Pons (tissue), 1 donor: ENCODE measurements at regions not wholly inside any gene's neighbourhood (a gene's known extent, or its start where the extent isn't known, plus 50 kb on each side); places are given as distances from the start of the nearest gene placed in this dataset.

Experiments used
- DNase-seq: peaks from one replicate; pipeline ENCODE4 v3.0.0-alpha.2; 2016; ENCODE audit warnings: low spot score

DNA sequence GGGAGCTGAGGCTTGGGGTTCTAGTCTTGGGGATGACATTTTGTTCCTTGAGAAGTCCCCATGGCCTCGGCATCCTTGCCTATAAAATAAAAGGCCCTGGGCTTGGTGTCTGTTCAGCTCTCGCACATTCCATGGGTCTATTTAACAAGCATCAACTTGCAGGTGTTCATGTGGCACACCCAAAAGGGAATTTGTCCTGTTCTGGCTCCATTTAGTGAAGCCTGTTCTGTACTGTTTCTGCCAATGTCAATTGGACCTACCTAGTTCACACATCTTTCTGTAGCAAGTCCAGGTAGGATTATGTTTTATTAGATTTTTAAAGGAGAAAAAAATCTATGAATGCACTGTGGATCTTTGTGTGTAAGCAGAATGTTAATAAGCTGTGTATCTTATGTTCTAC is 262.0 kb downstream of the HIVEP2 start:
- DNase-seq, result no peak

DNA sequence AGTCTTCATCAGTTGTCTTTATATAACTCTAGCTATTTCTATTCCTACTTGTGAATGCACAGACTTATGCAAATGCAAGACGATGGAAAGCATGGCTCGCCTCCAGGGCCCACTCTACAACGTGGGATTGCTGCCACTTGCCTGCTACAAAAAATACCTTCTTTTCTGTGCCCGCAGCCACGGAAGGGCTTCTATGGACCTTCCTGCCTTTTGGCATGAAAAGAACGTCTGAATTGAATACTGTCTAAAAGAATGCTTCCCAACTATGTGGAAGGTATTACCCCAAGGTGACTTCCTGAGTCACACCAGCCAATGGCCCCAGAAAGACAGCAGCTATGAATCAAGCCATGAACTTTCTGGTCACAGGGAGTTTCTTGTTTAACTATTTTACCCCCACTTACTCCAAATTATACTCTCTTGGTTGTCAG is 261.2 kb downstream of the HIVEP2 start:
- DNase-seq, result no peak

DNA sequence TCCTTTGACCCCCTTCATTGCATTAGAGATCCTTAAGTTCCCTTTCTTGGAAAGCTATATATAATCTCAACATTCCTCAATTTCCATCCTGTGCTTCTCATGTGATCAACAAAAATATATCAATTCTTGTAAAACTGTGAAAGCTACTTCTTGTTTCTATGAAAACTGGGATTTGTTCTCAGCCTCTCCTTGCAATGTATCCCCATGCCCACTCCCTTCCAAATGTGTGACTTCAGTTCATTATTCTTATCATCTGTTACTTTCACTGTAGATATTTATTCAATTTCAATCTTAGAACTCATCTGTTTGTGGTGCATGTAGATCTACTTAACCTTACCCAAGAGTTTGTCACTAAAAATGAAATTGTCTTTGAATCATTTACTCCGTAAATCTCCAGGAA is 260.6 kb downstream of the HIVEP2 start:
- DNase-seq, result no peak

DNA sequence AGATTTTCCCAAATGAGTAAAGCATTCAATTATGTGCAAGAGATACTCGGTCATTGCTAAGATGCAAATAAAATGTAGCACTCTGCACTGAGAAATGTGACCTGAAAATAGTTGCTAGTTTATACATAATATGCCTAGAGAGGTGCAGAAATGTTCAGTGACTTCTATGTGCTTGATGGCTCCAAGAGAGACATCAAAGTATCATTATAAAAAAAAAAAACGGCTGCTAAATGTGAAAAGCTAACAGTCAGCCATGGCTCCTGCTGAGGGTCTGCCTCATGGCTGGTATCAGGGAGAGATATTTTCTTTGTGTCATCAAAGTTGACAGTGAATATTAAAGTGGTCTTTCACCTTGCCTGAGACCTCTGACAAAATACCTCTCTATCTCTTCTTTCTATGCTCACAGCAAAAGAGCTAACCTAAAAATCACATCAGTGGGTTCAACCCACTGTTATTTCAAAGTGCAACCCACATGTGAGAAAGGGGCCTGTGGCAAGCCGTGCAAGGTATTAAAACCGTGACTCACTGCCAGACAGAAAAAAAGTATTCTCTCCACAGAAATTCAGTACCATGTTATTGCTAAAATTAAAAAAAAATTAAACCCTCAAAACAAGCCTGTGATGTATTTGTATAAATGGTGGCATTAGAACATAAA is 259.0 kb downstream of the HIVEP2 start:
- DNase-seq, result no peak

DNA sequence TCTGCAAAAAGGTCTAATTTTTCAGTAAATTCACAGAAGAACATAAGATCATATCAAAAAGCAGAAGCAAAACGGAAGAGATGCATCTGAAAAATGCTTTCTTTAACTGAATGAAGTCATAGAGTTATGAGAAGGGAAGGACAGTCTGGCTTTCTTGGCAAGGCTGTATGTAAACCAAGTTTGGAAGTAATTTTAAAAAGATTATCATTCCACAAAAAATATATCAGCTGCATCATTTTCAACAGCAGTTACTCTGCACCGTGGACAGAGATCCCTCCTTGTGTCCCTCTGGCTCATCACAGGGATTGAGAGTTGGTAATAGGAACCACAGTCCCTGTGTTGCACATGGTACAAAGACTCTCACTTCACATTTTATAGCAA is 258.5 kb downstream of the HIVEP2 start:
- no peak for DNase-seq

DNA sequence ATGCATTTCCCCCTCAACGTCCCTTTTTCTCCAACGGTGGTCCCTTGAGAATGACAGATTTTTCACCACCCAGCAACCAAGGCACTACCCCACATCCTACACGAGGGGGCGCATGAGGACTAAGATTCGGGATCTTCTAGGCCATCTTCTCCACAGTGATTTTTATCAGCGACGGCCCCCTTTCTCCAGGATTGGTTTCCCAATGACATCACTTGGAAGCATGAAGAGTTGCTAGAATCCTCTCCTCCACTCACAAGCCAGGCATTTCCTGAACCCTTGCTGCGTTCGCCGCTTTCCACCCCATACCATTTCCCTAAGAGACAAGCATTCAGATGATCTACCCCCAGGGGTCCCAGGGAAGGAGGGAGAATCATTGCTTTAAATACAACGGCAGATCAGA is 252.0 kb downstream of the HIVEP2 start:
- peak; percentile 69 for DNase-seq

DNA sequence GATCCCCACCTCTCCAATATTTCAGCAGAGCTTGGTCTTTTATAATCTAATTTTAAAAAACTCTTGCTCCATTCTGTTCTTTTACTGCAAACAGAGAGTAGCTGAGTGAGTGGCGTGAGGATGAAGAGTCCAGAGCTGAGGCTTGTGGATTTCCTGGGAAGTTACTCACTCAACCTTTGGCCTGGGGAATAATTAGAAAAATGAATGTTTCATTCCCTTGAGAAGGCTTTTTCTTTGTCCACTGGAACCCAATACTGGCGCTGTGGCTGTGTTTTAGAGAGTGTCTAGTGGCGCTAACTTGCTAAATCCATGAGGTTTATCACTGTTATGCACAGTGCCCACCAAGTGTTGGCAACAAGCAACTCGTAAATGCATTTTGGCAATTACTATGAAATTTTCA is 251.5 kb downstream of the HIVEP2 start:
- no peak for DNase-seq

DNA sequence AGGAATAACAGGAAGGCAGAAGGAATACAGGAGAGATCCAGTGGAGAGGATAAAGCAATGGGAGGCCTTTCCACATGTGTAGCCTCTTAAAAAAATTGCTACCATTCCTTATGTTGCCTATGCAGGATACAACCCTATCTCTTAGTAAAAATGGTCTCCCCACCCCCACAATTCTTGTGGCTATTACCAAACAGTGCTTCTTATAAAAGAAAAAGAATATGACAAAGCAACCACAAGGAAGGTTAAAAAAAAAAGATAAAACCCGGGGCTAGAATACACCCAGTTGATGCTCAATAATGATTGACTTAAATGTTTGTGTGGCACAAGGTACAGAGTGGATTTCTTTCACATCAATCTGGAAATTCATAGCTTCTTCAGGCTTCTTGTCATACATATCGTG is 250.9 kb downstream of the HIVEP2 start:
- DNase-seq, result no peak

DNA sequence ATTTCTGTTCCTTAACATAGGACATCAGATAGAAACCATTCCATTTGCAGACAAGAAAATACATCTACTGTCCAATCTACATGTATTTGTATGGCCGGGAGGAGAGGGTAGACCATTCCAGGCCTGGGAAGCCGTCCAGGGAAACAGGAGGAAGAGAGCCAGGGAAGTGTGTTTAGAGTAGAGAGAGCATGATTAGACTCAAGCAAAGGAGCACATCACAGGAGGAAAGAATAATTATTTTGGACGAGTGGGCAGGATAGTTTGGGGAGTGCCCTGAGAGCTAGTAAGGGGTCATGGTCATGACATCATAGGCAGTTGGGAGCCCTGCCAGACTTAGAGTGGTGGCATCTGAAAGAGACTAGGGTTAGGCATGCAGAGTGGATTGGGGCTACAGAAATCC is 250.0 kb downstream of the HIVEP2 start:
- DNase-seq, result peak; percentile 30

DNA sequence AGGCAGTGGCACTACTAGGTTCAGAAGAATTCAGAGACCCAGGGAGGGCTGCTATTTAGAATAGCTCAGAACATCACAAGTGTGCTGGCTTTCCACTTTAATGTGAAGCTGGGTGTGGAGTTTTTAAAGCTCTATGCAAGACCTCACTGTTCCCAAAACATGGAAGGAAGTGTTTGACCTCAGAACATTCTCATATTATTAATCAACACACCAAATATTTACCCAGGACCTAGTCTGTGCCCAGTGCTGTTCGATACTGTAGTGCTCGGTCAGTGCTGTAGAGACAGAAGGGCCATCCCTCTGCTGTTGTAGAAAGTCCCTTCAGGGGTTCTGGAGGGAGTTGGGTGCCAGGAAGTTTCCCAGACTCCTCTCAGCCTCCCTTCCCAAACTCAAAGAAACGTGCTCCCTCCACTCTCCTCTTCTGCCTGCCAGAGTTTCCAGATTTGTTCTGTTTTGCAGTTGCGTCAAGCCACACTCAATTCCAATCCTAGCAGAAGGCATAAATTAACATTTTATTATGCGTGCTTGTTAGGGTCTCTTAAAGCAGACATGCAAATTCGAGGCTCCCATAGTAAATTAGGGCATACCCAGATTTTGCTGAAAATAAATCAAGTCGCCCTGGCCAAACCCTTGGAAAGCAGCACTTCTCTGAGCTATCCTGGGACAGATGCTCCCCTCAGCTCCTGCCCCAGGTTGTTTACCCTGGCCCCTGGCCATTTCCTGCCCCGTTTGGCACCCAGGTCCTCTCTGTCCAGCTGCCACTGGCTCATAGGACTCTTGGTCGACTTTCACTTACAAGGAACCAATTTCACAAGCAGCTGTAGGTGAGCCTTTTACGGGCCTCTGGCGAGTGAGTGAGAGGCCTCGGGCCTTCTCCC is 248.6 kb downstream of the HIVEP2 start:
- DNase-seq, result no peak

DNA sequence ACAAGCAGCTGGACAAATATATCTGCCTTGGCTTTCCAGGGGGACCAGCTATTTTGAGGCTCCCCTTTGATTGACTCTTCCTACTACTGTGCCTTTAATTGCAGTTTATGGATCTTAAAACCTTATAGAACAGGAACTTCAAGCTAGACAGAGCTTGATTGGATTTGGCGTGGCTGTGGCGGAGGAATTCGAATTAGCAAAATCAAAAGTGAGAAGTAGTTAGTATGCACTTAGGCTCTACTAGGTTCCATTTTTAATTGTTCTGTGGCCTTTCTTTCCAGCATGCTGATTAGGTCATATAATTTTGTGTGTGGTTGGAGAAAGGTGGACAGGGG is 248.0 kb downstream of the HIVEP2 start:
- no peak for DNase-seq

DNA sequence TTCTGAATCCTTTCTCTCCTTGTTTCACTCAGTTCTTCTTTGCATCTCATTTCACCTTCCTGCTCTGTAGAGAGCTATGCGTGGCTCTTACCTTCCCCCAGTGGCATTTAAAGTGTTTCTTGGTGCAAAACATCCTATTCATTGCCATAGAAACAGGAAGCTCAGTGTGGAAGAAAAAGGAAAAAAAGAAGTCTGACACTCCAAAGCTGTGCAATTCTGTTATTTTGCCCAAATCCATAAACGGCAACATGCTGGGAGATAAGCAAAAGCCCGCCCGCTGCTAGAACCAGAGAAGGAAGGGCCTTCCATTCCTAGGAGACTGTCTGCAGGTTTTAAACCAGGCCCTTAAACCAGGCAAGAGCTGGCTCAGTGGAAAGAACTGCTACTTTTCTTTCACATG is 247.1 kb downstream of the HIVEP2 start:
- DNase-seq, result no peak

DNA sequence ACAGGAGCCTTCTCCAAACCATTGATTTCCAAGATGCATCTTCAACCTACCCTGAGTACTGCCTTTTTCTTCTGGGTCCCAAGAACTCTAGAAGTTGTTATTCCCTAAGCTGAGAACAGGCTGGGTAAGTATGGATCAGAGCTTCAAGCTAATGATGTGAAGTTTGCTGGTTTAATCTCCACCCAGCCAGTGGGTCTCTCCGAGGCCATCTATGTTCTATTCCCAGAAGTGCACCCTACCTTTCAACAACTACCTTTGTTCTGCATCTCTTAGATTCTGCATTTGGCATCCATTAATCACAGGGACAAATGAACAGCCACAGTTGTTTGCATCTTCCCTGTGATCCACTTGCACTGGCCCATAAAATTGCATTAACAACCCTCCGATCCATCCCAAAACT is 246.2 kb downstream of the HIVEP2 start:
- DNase-seq, result no peak

DNA sequence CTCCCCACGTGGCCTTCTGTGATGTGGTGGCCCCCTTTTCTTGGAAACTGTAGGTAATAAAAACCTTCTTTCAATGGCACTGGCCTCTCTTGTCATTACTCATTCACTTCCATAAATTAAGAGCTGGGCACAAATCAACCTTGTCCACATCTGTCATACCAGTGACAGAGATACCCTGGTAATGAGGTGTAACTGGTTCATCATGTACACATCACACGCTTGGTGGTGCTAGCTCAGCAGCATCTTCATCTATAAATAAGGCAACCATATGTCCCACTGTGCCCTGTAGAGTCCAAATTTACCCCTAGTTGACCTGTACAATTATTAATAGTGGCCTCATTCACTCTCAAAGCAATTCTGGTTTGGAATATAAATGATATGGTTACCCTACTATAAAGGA is 245.6 kb downstream of the HIVEP2 start:
- no peak for DNase-seq

DNA sequence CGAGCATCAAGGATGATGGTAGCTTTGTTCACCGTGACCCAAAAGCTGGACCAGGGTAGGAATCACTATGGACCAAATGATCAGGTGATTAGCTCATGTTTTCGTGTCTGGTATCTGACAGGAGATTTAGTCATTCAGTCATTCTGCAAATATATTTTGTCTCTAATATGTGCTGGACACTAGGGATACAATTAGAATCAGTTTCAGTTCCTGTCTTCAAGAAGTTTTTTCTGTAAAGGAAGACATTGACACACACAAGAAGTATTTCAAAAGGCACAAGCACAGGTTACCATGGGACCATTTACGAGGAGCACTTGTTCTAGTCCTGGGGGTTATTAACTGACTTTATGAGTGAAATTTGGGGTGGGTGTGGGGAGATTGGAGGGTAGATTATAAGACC is 244.9 kb downstream of the HIVEP2 start:
- DNase-seq, result peak; percentile 29

DNA sequence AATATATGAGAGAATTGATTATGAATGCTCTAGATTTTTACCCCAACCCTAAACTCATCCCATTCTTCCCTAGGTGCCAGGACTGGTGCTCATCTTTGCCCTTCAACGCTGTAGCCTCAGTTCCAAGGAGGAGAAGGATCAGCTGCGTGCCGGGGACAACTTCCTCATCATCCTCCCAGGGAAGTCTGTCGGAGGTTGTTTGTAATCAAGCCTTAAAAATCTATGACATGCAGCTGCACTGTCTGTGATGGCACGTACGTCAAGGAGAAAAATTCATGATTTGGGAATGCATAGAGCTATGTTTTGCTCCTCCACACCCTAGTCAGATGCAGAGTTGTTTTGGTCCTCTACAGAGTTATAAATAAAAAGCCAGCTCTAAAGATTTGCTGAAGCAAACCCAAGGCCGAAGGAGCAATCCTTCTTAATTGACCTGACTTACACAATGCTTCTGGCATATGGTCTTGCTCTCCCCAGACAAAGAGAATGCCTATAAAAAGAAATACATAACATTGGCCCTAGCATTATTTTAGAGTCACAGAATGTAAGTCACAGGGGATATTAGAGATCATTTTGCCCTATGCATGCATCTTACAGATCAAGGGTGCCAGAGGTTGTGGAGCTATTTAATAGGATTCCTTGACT is 244.2 kb downstream of the HIVEP2 start:
- no peak for DNase-seq
